ENCODE measurements at regions not wholly inside any gene's neighbourhood (a gene's known extent, or its start where the extent isn't known, plus 50 kb on each side); places are given as distances from the start of the nearest gene placed in this dataset.

DNA sequence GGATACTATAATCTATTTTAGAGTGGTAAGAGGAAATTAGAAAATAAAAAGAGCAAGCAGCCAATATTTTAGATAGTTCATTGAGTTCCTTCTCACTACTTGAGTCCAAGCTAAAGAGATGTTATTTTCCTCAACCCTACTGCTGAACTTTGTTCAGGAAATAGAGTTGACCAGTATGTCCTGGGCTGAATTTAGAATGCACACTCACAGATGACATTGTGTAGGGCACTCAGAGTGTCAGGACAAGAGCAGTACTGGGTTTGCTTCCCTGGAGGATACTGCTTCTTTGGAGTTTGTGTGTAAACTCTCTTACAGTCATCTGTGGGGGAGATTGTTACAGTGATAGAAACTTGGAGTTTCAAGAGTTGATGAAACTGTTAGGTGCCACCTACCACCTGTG is 80.0 kb upstream of the AGBL1 start:
- intact Hi-C loops (cut with DNase I) = no loop called here
- Histone ChIP-seq H3K9me3 (no peaks in the 10 kb centered on the region), H3K4me1 (no peaks in the 10 kb centered on the region), H3K4me3 (no peak overlapping the region), H3K27ac (no peak overlapping the region), H3K27me3 (no peaks in the 10 kb centered on the region), H3K36me3 (no peaks in the 10 kb centered on the region), H3K9ac (ENCODE audit: low read depth in 2 of 2, low read length in 2 of 2) (no peak overlapping the region)
- DNase-seq = no peak
- TF ChIP-seq, protein P1, sequence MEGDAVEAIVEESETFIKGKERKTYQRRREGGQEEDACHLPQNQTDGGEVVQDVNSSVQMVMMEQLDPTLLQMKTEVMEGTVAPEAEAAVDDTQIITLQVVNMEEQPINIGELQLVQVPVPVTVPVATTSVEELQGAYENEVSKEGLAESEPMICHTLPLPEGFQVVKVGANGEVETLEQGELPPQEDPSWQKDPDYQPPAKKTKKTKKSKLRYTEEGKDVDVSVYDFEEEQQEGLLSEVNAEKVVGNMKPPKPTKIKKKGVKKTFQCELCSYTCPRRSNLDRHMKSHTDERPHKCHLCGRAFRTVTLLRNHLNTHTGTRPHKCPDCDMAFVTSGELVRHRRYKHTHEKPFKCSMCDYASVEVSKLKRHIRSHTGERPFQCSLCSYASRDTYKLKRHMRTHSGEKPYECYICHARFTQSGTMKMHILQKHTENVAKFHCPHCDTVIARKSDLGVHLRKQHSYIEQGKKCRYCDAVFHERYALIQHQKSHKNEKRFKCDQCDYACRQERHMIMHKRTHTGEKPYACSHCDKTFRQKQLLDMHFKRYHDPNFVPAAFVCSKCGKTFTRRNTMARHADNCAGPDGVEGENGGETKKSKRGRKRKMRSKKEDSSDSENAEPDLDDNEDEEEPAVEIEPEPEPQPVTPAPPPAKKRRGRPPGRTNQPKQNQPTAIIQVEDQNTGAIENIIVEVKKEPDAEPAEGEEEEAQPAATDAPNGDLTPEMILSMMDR (IDR thresholded peaks at IDR 0.05) = no peak

DNA sequence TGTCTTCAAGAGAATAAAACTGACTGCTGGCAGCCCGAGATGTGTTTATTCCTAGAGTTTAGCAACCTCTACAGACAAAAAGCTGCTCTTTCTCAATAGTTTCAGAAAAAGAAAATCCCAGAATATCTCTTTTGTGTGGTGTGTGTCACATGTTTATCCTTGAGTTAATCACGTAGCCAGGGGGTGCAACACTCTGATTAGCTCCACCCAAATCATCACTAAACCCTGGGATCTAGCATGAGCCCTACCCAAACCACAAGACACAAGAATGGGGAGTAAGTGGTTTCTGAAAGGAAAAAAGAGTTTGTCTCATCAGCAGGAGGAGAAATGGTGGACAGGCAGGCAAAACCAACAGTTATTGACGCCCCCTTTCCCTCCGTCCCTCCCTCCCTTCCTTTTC is 78.5 kb upstream of the AGBL1 start:
- Histone ChIP-seq H3K4me1 (no peaks in the 10 kb centered on the region), H3K9ac (ENCODE audit: low read depth in 2 of 2, low read length in 2 of 2) (no peak overlapping the region), H3K9me3 (no peaks in the 10 kb centered on the region), H3K27ac (no peak overlapping the region), H3K36me3 (no peaks in the 10 kb centered on the region), H3K4me3 (no peak overlapping the region), H3K27me3 (no peaks in the 10 kb centered on the region)
- intact Hi-C loops (cut with DNase I) = no loop called here
- DNase-seq = no peak
- TF ChIP-seq, protein P1 (IDR thresholded peaks at IDR 0.05) = no peak

DNA sequence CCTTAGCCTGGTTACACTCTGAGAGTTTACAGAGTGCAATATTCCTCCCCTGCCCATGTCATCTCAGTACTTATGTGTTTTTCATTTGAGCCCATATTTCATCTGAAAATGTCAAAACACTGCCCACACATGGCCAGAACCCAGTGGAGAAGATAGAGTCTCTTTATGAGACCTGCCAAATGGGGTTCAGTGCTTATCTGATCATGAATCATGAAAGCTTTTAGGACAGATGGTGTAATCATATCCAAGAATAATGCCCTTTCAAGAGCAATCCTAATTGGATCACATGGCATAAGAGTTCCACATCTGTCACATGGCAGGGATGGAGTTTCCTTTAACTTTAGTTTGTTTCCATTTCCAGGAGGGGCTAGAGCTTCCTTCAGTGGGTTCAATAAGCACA is 77.2 kb upstream of the AGBL1 start:
- Histone ChIP-seq H3K27ac (no peak overlapping the region), H3K27me3 (no peaks in the 10 kb centered on the region), H3K4me1 (no peaks in the 10 kb centered on the region), H3K4me3 (no peak overlapping the region), H3K36me3 (no peaks in the 10 kb centered on the region), H3K9ac (ENCODE audit: low read depth in 2 of 2, low read length in 2 of 2) (no peak overlapping the region), H3K9me3 (no peaks in the 10 kb centered on the region)
- TF ChIP-seq, protein P1 (IDR thresholded peaks at IDR 0.05) = no peak
- no peak for DNase-seq
- intact Hi-C loops (cut with DNase I) = no loop called here

DNA sequence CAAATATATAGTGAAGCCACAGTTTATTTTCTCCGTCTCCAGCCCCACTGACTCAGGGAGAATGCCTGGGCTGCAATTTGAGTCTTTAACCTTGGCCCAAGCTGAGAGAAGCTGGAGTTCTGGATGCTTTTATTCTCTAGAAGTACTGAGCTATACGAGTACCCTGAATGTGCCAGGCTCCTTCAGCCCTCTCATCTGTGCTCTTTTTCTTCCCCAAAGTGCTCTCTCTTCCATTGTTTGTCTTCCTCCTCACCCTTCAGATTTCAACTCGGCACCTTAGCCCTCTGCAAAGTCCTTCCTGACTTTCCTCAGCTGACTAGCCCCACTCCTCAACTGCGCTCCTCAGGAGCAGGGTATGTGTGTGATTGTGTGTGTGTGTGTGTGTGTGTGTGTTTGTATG is 75.6 kb upstream of the AGBL1 start:
- TF ChIP-seq, protein P1 (IDR thresholded peaks at IDR 0.05) = no peak
- no peaks in the 10 kb centered on the region for H3K27me3 ChIP-seq
- no peak for DNase-seq
- no peaks in the 10 kb centered on the region for H3K36me3 ChIP-seq
- H3K27ac ChIP-seq = no peak overlapping the region
- H3K9me3 ChIP-seq = no peaks in the 10 kb centered on the region
- no peak overlapping the region for H3K4me3 ChIP-seq
- intact Hi-C loops (cut with DNase I) = no loop called here
- H3K9ac ChIP-seq (ENCODE audit: low read depth in 2 of 2, low read length in 2 of 2) = no peak overlapping the region
- no peaks in the 10 kb centered on the region for H3K4me1 ChIP-seq

DNA sequence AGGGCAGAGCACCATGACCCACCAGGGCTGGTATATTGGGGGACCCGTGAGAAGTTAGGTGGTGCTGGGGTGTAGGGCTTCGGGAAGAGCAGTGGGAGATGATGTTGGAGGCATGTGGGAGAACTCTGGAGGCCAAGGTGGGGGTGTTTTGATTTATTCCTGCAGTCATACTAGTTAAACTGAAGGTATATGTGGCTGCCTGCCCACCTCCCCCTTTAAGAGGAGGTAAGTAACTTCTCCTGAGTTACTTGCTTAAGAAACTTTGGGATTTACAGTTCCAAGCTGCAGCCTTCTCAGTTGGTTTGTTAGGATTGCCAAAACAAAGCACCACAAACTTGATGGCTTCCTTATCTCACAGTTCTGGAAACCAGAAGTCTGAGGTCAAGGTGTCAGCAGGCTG is 73.1 kb upstream of the AGBL1 start:
- no peaks in the 10 kb centered on the region for H3K36me3 ChIP-seq
- no peak overlapping the region for H3K9ac ChIP-seq (ENCODE audit: low read depth in 2 of 2, low read length in 2 of 2)
- no peak overlapping the region for H3K27ac ChIP-seq
- H3K4me1 ChIP-seq = no peaks in the 10 kb centered on the region
- TF ChIP-seq, protein P1 (IDR thresholded peaks at IDR 0.05) = no peak
- no peak overlapping the region for H3K4me3 ChIP-seq
- intact Hi-C loops (cut with DNase I) = no loop called here
- no peak for DNase-seq
- H3K9me3 ChIP-seq = no peaks in the 10 kb centered on the region
- H3K27me3 ChIP-seq = no peaks in the 10 kb centered on the region

DNA sequence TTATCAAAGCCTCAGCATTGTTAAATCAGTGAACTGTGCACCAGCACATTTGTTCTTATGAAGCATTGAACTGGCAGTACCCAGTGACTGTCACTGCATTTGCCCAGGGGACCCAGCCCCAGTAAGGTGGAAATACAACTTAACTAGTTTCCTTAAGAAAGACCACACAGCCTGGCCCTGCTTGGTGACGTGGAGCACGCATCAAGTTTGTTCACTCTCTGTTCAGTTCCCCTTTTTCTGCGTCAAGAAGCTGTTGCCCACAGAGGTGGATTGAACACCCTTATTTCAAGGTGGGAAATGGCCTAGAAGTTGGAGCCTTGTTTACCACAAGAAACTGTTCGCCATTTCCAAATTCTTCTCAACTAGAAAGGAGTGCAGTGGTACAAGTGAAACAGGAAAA is 69.9 kb upstream of the AGBL1 start:
- Histone ChIP-seq H3K27me3 (no peaks in the 10 kb centered on the region), H3K27ac (no peak overlapping the region), H3K4me3 (no peak overlapping the region), H3K36me3 (no peaks in the 10 kb centered on the region), H3K4me1 (no peaks in the 10 kb centered on the region), H3K9me3 (no peaks in the 10 kb centered on the region), H3K9ac (ENCODE audit: low read depth in 2 of 2, low read length in 2 of 2) (no peak overlapping the region)
- TF ChIP-seq, protein P1 (IDR thresholded peaks at IDR 0.05) = no peak
- intact Hi-C loops (cut with DNase I) = no loop called here
- DNase-seq = no peak

Data from colonic mucosa (tissue), 4 donors.